ENCODE measurements at regions not wholly inside any gene's neighbourhood (a gene's known extent, or its start where the extent isn't known, plus 50 kb on each side); places are given as distances from the start of the nearest gene placed in this dataset.

DNA sequence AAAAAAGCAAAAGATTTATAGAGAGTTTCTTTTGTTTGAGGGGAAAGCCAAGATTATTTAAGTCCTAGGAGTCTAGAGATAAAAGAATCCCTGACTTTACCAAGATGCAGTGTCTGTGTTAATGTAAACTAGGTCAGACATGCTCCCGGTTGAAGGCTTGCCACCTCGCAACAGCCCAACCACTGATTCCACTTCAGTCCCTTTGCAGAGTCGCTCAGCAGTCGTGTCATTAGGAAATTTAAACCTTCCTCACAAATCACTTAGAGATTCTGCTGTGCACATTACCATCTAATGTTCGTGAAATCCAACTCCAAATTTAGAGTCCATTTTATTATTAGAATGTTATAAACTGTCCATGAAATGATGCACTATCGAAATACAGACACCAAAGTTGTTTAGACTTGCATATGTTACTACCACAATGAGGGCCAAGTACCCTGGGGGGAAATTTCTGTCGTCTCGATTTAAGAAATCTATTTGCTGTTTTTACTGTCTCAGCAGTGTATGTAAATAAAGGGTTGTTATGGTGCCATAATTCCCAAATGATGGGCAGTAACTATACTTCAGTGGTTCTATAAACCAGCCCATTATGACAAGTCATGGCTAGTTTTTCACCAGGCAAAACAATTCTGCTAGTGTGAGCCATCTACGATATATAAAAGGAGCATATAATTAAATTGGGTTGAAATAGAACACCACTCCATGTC, 101.4 kb upstream of the MTNR1B start:
- TF ChIP-seq POLR2AphosphoS5 (IDR thresholded peaks at IDR 0.05; ENCODE audit: borderline replicate concordance, low read depth, low read length), result no peak
- TF ChIP-seq EZH2 (IDR thresholded peaks at IDR 0.05), result no peak
- no peak for TF ChIP-seq FOXP2 (optimal IDR thresholded peaks at IDR 0.05; ENCODE audit: control extremely low read depth, extremely low read length, insufficient read depth)

Measured in SK-N-MC (cell line).